SU-DHL-6 (cell line): ENCODE measurements at regions not wholly inside any gene's neighbourhood (a gene's known extent, or its start where the extent isn't known, plus 50 kb on each side); places are given as distances from the start of the nearest gene placed in this dataset.

Experiments used
- EZH2phosphoT487 ChIP-seq: fragments of 200-600 bp; sonication (generic), shearing (Covaris generic); conservative IDR thresholded peaks from 2 replicates; pipeline ENCODE4 v1.6.1; 2018; ENCODE audit warnings: mild to moderate bottlenecking, antibody characterized with exemption, low read length, moderate library complexity, mixed read lengths
- TF ChIP-seq, protein P1 (sequence below): fragments of 200-600 bp; sonication (generic); IDR thresholded peaks from one replicate; pipeline ENCODE4 v1.5.1; 2017; ENCODE audit warnings: antibody characterized with exemption, mild to moderate bottlenecking, low read length, moderate library complexity; ENCODE audit not compliant: insufficient read depth, poor library complexity, severe bottlenecking

DNA sequence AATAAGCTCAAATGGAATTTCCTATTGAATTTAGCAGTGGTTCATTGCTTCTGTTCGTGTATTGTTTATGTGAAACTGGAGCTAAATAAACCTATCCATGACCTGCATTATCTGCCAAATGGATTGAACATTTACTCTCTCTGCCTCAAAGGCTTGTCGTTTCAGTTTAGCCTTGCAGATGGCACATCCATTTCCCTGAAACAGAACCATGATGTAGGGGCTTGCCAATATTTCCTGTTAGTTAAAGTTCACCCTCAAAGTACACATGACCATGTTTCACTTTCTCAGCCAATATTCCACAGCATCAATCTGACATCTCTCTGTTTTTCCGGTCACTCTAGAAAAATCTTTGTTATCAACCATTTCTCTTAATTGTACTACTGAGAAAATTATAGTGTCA is 545.3 kb downstream of the TAF11L14 start:
- TF ChIP-seq, protein P1, sequence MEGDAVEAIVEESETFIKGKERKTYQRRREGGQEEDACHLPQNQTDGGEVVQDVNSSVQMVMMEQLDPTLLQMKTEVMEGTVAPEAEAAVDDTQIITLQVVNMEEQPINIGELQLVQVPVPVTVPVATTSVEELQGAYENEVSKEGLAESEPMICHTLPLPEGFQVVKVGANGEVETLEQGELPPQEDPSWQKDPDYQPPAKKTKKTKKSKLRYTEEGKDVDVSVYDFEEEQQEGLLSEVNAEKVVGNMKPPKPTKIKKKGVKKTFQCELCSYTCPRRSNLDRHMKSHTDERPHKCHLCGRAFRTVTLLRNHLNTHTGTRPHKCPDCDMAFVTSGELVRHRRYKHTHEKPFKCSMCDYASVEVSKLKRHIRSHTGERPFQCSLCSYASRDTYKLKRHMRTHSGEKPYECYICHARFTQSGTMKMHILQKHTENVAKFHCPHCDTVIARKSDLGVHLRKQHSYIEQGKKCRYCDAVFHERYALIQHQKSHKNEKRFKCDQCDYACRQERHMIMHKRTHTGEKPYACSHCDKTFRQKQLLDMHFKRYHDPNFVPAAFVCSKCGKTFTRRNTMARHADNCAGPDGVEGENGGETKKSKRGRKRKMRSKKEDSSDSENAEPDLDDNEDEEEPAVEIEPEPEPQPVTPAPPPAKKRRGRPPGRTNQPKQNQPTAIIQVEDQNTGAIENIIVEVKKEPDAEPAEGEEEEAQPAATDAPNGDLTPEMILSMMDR = no peak
- no peak for TF ChIP-seq EZH2phosphoT487
